ENCODE measurements at regions not wholly inside any gene's neighbourhood (a gene's known extent, or its start where the extent isn't known, plus 50 kb on each side); places are given as distances from the start of the nearest gene placed in this dataset.

GRCh38 chr12:19014240-19014639 lies 115.3 kb upstream of the PLEKHA5 start:
- H3K4me3 ChIP-seq (ENCODE audit: low read length), result no peak overlapping the region
- H2AFZ ChIP-seq (ENCODE audit: low read depth, low read length), result no peak overlapping the region
- H3K4me2 ChIP-seq (ENCODE audit: low read length), result no peak overlapping the region
- H3K27ac ChIP-seq (ENCODE audit: low read length), result no peak overlapping the region
- H3K9me3 ChIP-seq (ENCODE audit: low read length), result no peaks in the 10 kb centered on the region
- H3K79me2 ChIP-seq (replicated peaks; ENCODE audit: insufficient read depth, low read length), result no peaks in the 10 kb centered on the region
- H3K9me2 ChIP-seq (ENCODE audit: insufficient read depth, low read length), result no peaks in the 10 kb centered on the region
- H3K27me3 ChIP-seq (ENCODE audit: insufficient read depth, low read depth, low read length), result no peaks in the 10 kb centered on the region
- no peaks in the 10 kb centered on the region for H3F3A ChIP-seq (ENCODE audit: insufficient read depth, low read length, poor library complexity, severe bottlenecking)
- no peaks in the 10 kb centered on the region for H3K36me3 ChIP-seq (ENCODE audit: insufficient read depth, low read length)
- no peak overlapping the region for H3K9ac ChIP-seq (ENCODE audit: low read length)
- no peaks in the 10 kb centered on the region for H4K20me1 ChIP-seq (ENCODE audit: insufficient read depth)
- TF ChIP-seq TAF1 (IDR thresholded peaks at IDR 0.05; ENCODE audit: low read depth) (no peak), POLR2AphosphoS5 (IDR thresholded peaks at IDR 0.05) (no peak), SMC3 (conservative IDR thresholded peaks at IDR 0.05; ENCODE audit: poor library complexity) (no peak), RAD21 (conservative IDR thresholded peaks at IDR 0.05) (no peak), EP300 (conservative IDR thresholded peaks at IDR 0.05; ENCODE audit: poor library complexity, severe bottlenecking) (no peak), REST (IDR thresholded peaks at IDR 0.05; ENCODE audit: borderline replicate concordance) (no peak), EZH2 (IDR thresholded peaks at IDR 0.05; ENCODE audit: borderline replicate concordance, insufficient read depth, low read length, poor library complexity, severe bottlenecking) (no peak), MXI1 (conservative IDR thresholded peaks at IDR 0.05; ENCODE audit: poor library complexity, severe bottlenecking) (no peak), CTCF (IDR thresholded peaks at IDR 0.05; ENCODE audit: poor library complexity, severe bottlenecking) (no peak)

- H3K27me3 ChIP-seq (ENCODE audit: insufficient read depth, low read depth, low read length), result no peaks in the 10 kb centered on the region
- no peak overlapping the region for H2AFZ ChIP-seq (ENCODE audit: low read depth, low read length)
- TF ChIP-seq RAD21 (conservative IDR thresholded peaks at IDR 0.05), result no peak
- no peak for TF ChIP-seq REST (IDR thresholded peaks at IDR 0.05; ENCODE audit: borderline replicate concordance)
- TF ChIP-seq MXI1 (conservative IDR thresholded peaks at IDR 0.05; ENCODE audit: poor library complexity, severe bottlenecking), result no peak
- no peak for TF ChIP-seq EP300 (conservative IDR thresholded peaks at IDR 0.05; ENCODE audit: poor library complexity, severe bottlenecking)
- no peak for TF ChIP-seq EZH2 (IDR thresholded peaks at IDR 0.05; ENCODE audit: borderline replicate concordance, insufficient read depth, low read length, poor library complexity, severe bottlenecking)
- no peak for TF ChIP-seq SMC3 (conservative IDR thresholded peaks at IDR 0.05; ENCODE audit: poor library complexity)
- TF ChIP-seq TAF1 (IDR thresholded peaks at IDR 0.05; ENCODE audit: low read depth), result no peak
- no peak for TF ChIP-seq CTCF (IDR thresholded peaks at IDR 0.05; ENCODE audit: poor library complexity, severe bottlenecking)
- TF ChIP-seq POLR2AphosphoS5 (IDR thresholded peaks at IDR 0.05), result no peak
These were observed 114.2 kb upstream of the PLEKHA5 start for GRCh38 chr12:19015285-19015684.

More at GRCh38 chr12:19015285-19015684, 114.2 kb upstream of the PLEKHA5 start:
- Histone ChIP-seq H3K4me3 (ENCODE audit: low read length) (no peak overlapping the region), H3F3A (ENCODE audit: insufficient read depth, low read length, poor library complexity, severe bottlenecking) (no peaks in the 10 kb centered on the region), H3K36me3 (ENCODE audit: insufficient read depth, low read length) (no peaks in the 10 kb centered on the region), H3K9ac (ENCODE audit: low read length) (no peak overlapping the region), H4K20me1 (ENCODE audit: insufficient read depth) (no peaks in the 10 kb centered on the region), H3K9me2 (ENCODE audit: insufficient read depth, low read length) (no peaks in the 10 kb centered on the region), H3K79me2 (replicated peaks; ENCODE audit: insufficient read depth, low read length) (no peaks in the 10 kb centered on the region), H3K4me2 (ENCODE audit: low read length) (no peak overlapping the region), H3K9me3 (ENCODE audit: low read length) (no peaks in the 10 kb centered on the region), H3K27ac (ENCODE audit: low read length) (no peak overlapping the region)
